HepG2 (cell line): ENCODE measurements at regions not wholly inside any gene's neighbourhood (a gene's known extent, or its start where the extent isn't known, plus 50 kb on each side); places are given as distances from the start of the nearest gene placed in this dataset.

Experiments used
- NFKBIZ ChIP-seq: IDR thresholded peaks from 2 replicates; pipeline ENCODE4 v1.6.1; 2018; ENCODE audit warnings: missing genetic modification reagents, missing compliant biosample characterization
- SMAD9 ChIP-seq: sonication (generic); formaldehyde crosslinking; IDR thresholded peaks from 2 replicates; pipeline ENCODE4 v1.5.1; 2020; ENCODE audit warnings: mild to moderate bottlenecking, missing genetic modification reagents
- SP4 ChIP-seq: sonication (generic); formaldehyde crosslinking; IDR thresholded peaks from 2 replicates; pipeline ENCODE4 v1.8.1; 2023; ENCODE audit warnings: mild to moderate bottlenecking, missing genetic modification reagents
- STAG1 ChIP-seq: sonication (generic); formaldehyde crosslinking; IDR thresholded peaks from 2 replicates; pipeline ENCODE4 v1.4.0; 2020; ENCODE audit warnings: missing genetic modification reagents
- TEF ChIP-seq: sonication (generic); formaldehyde crosslinking; IDR thresholded peaks from 2 replicates; pipeline ENCODE4 v1.5.0; 2020; ENCODE audit warnings: missing genetic modification reagents
- THAP9 ChIP-seq: sonication (generic); formaldehyde crosslinking; IDR thresholded peaks from 2 replicates; pipeline ENCODE4; 2020; ENCODE audit warnings: missing genetic modification reagents, mild to moderate bottlenecking, borderline replicate concordance
- ZC3H13 ChIP-seq: sonication (generic); formaldehyde crosslinking; IDR thresholded peaks from 2 replicates; pipeline ENCODE4 v1.8.1; 2023; ENCODE audit warnings: mild to moderate bottlenecking, missing genetic modification reagents, moderate library complexity
- ZNF230 ChIP-seq: sonication (generic); formaldehyde crosslinking; IDR thresholded peaks from 2 replicates; pipeline ENCODE4 v1.4.0; 2020; ENCODE audit warnings: mild to moderate bottlenecking, missing genetic modification reagents
- ZNF260 ChIP-seq: sonication (generic); formaldehyde crosslinking; IDR thresholded peaks from 2 replicates; pipeline ENCODE4 v1.4.0; 2020; ENCODE audit warnings: missing genetic modification reagents, low read depth, mild to moderate bottlenecking, borderline replicate concordance
- ZNF263 ChIP-seq: sonication (generic); formaldehyde crosslinking; IDR thresholded peaks from 2 replicates; pipeline ENCODE4 v1.4.0; 2020; ENCODE audit warnings: missing genetic modification reagents
- ZNF446 ChIP-seq: sonication (generic); formaldehyde crosslinking; IDR thresholded peaks from 2 replicates; pipeline ENCODE4 v1.5.0; 2020; ENCODE audit warnings: mild to moderate bottlenecking, missing genetic modification reagents
- ZNF460 ChIP-seq: sonication (generic); formaldehyde crosslinking; IDR thresholded peaks from 2 replicates; pipeline ENCODE4 v1.5.1; 2020; ENCODE audit warnings: missing genetic modification reagents, mild to moderate bottlenecking, borderline replicate concordance
- ZNF580 ChIP-seq: IDR thresholded peaks from 2 replicates; pipeline ENCODE4 v1.6.1; 2016; ENCODE audit warnings: low read depth, borderline replicate concordance
- ZNF614 ChIP-seq: IDR thresholded peaks from 2 replicates; pipeline ENCODE4 v1.6.1; 2018; ENCODE audit warnings: missing biosample characterization, missing genetic modification reagents, inconsistent platforms, borderline replicate concordance
- TF ChIP-seq, protein P1 (sequence below): sonication (generic); formaldehyde crosslinking; IDR thresholded peaks from 2 replicates; pipeline ENCODE4 v1.5.1; 2020; ENCODE audit warnings: mild to moderate bottlenecking, missing genetic modification reagents, moderate library complexity
- TF ChIP-seq, protein P2 (sequence below): sonication (generic); formaldehyde crosslinking; IDR thresholded peaks from 2 replicates; pipeline ENCODE4 v1.8.0; 2022; ENCODE audit warnings: mild to moderate bottlenecking, missing genetic modification reagents, borderline replicate concordance
- TF ChIP-seq, protein P3 (sequence below): IDR thresholded peaks from 2 replicates; pipeline ENCODE4 v1.6.1; 2012; ENCODE audit warnings: inconsistent platforms

DNA sequence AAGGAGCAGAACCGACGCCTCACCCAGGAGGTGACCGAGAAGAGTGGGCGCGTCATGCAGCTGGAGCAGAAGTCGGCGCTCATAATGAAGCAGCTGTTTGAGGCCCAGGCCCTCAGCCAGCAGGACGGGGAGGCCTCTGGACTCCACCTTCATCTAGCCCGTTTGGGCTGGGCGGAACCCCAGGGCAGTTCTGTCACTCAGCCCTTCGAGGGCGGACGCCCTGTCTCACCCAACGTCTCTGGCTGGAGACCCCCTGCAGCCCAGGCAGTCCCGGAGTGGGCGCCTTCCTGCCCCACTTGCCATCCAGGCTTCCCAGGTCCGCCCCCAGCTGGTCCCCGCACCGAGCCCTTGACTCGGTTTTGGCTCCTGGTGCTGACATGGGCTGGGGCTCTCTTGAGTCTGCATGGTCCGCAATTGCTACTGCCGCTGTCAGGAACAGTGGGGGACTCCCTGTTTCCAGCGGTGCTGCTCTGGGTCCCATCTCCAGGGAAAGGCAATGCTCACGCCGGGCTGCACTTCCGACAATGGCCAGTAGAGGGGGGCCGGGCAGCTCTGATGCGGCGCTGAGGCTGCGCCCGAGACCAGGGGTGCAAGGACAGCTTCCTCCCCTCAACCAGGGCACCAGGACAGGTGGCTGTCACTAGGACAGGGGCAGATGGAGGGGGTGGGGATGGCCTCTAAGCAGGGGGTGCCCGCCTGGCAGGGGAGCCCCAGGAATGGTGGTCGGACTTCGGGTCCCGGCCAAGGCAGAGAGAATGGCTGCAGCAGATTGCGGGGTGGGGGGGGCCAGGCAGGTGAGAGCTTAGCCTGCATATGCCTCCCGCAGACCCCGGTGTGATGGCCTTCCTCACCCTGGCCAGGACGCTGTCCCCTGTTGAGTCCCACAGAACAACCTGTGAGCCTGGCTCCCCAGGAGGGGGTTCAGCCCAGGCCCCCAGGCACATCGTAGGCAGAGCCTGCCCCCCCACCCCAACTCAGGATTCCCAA, 71.2 kb upstream of the KCTD7 start (continued):
- TF ChIP-seq THAP9: peak; percentile 50; the same call in 1 of the 2 replicates
- no peak for TF ChIP-seq ZNF230 (CRISPR knock-in tag)
- no peak for TF ChIP-seq ZC3H13 (CRISPR knock-in tag)
- TF ChIP-seq, protein P1, sequence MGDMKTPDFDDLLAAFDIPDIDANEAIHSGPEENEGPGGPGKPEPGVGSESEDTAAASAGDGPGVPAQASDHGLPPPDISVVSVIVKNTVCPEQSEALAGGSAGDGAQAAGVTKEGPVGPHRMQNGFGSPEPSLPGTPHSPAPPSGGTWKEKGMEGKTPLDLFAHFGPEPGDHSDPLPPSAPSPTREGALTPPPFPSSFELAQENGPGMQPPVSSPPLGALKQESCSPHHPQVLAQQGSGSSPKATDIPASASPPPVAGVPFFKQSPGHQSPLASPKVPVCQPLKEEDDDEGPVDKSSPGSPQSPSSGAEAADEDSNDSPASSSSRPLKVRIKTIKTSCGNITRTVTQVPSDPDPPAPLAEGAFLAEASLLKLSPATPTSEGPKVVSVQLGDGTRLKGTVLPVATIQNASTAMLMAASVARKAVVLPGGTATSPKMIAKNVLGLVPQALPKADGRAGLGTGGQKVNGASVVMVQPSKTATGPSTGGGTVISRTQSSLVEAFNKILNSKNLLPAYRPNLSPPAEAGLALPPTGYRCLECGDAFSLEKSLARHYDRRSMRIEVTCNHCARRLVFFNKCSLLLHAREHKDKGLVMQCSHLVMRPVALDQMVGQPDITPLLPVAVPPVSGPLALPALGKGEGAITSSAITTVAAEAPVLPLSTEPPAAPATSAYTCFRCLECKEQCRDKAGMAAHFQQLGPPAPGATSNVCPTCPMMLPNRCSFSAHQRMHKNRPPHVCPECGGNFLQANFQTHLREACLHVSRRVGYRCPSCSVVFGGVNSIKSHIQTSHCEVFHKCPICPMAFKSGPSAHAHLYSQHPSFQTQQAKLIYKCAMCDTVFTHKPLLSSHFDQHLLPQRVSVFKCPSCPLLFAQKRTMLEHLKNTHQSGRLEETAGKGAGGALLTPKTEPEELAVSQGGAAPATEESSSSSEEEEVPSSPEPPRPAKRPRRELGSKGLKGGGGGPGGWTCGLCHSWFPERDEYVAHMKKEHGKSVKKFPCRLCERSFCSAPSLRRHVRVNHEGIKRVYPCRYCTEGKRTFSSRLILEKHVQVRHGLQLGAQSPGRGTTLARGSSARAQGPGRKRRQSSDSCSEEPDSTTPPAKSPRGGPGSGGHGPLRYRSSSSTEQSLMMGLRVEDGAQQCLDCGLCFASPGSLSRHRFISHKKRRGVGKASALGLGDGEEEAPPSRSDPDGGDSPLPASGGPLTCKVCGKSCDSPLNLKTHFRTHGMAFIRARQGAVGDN (CRISPR knock-in tag): peak; percentile 55
- TF ChIP-seq, protein P2, sequence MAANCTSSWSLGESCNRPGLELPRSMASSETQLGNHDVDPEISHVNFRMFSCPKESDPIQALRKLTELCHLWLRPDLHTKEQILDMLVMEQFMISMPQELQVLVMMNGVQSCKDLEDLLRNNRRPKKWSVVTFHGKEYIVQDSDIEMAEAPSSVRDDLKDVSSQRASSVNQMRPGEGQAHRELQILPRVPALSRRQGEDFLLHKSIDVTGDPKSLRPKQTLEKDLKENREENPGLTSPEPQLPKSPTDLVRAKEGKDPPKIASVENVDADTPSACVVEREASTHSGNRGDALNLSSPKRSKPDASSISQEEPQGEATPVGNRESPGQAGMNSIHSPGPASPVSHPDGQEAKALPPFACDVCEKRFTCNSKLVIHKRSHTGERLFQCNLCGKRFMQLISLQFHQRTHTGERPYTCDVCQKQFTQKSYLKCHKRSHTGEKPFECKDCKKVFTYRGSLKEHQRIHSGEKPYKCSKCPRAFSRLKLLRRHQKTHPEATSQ (CRISPR knock-in tag): no peak
- no peak for TF ChIP-seq SP4 (CRISPR knock-in tag)
- TF ChIP-seq TEF (CRISPR knock-in tag): no peak
- no peak for TF ChIP-seq ZNF614 (CRISPR knock-in tag)
- no peak for TF ChIP-seq ZNF263
- TF ChIP-seq, protein P3, sequence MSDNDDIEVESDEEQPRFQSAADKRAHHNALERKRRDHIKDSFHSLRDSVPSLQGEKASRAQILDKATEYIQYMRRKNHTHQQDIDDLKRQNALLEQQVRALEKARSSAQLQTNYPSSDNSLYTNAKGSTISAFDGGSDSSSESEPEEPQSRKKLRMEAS: 0 out of 2 replicates have a peak, but pooled peaks have one; percentile 25
- no peak for TF ChIP-seq ZNF580 (CRISPR knock-in tag)
- no peak for TF ChIP-seq SMAD9 (CRISPR knock-in tag)
- TF ChIP-seq ZNF460 (CRISPR knock-in tag): no peak
- no peak for TF ChIP-seq NFKBIZ
- TF ChIP-seq ZNF260 (CRISPR knock-in tag): no peak
- no peak for TF ChIP-seq ZNF446 (CRISPR knock-in tag)
- TF ChIP-seq STAG1: peak; percentile 89
